ENCODE measurements at regions not wholly inside any gene's neighbourhood (a gene's known extent, or its start where the extent isn't known, plus 50 kb on each side); places are given as distances from the start of the nearest gene placed in this dataset.

DNA sequence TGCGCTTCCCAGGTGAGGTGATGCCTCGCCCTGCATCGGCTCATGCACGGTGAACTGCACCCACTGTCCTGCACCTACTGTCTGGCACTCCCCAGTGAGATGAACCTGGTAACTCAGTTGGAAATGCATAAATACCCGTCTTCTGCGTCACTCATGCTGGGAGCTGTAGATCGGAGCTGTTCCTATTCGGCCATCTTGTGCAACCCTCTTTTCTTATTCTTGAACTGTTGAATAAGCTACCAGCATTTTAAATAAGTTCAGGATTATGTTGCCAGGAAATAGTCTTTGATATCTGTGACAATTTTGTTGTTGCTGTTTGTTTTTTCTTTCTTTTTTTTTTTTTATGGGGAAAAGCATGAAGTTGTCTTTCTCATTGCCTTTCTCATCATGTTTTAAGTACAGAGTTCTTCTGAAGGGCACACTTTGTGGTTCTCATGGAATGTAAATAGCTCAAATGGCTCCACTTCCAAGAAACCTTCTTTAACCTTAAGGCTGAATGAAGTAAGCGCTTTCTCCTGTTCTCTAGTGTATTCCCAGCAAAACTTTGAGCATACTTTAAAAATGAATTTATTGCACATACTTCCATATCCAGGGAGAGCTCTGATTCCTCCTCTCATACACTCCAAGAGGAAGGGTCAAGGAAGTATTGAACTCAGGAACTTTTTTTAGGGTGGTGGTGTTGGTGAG lies 468.0 kb upstream of the TBL1XR1 start:
- H3K4me3 ChIP-seq (ENCODE audit: low read length), result no peak overlapping the region
- no peak for TF ChIP-seq EZH2 (IDR thresholded peaks at IDR 0.05; ENCODE audit: borderline replicate concordance, insufficient read depth, low read length, poor library complexity, severe bottlenecking)
- no peak for TF ChIP-seq POLR2AphosphoS5 (IDR thresholded peaks at IDR 0.05)
- TF ChIP-seq RAD21 (conservative IDR thresholded peaks at IDR 0.05), result no peak
- TF ChIP-seq, protein P1, sequence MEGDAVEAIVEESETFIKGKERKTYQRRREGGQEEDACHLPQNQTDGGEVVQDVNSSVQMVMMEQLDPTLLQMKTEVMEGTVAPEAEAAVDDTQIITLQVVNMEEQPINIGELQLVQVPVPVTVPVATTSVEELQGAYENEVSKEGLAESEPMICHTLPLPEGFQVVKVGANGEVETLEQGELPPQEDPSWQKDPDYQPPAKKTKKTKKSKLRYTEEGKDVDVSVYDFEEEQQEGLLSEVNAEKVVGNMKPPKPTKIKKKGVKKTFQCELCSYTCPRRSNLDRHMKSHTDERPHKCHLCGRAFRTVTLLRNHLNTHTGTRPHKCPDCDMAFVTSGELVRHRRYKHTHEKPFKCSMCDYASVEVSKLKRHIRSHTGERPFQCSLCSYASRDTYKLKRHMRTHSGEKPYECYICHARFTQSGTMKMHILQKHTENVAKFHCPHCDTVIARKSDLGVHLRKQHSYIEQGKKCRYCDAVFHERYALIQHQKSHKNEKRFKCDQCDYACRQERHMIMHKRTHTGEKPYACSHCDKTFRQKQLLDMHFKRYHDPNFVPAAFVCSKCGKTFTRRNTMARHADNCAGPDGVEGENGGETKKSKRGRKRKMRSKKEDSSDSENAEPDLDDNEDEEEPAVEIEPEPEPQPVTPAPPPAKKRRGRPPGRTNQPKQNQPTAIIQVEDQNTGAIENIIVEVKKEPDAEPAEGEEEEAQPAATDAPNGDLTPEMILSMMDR (IDR thresholded peaks at IDR 0.05; ENCODE audit: poor library complexity, severe bottlenecking), result no peak
- TF ChIP-seq MXI1 (conservative IDR thresholded peaks at IDR 0.05; ENCODE audit: poor library complexity, severe bottlenecking), result no peak
- TF ChIP-seq TAF1 (IDR thresholded peaks at IDR 0.05; ENCODE audit: low read depth), result no peak
- TF ChIP-seq, protein P2, sequence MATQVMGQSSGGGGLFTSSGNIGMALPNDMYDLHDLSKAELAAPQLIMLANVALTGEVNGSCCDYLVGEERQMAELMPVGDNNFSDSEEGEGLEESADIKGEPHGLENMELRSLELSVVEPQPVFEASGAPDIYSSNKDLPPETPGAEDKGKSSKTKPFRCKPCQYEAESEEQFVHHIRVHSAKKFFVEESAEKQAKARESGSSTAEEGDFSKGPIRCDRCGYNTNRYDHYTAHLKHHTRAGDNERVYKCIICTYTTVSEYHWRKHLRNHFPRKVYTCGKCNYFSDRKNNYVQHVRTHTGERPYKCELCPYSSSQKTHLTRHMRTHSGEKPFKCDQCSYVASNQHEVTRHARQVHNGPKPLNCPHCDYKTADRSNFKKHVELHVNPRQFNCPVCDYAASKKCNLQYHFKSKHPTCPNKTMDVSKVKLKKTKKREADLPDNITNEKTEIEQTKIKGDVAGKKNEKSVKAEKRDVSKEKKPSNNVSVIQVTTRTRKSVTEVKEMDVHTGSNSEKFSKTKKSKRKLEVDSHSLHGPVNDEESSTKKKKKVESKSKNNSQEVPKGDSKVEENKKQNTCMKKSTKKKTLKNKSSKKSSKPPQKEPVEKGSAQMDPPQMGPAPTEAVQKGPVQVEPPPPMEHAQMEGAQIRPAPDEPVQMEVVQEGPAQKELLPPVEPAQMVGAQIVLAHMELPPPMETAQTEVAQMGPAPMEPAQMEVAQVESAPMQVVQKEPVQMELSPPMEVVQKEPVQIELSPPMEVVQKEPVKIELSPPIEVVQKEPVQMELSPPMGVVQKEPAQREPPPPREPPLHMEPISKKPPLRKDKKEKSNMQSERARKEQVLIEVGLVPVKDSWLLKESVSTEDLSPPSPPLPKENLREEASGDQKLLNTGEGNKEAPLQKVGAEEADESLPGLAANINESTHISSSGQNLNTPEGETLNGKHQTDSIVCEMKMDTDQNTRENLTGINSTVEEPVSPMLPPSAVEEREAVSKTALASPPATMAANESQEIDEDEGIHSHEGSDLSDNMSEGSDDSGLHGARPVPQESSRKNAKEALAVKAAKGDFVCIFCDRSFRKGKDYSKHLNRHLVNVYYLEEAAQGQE (IDR thresholded peaks at IDR 0.05; ENCODE audit: borderline replicate concordance), result no peak
- TF ChIP-seq EP300 (conservative IDR thresholded peaks at IDR 0.05; ENCODE audit: poor library complexity, severe bottlenecking), result no peak
- no peak for TF ChIP-seq SMC3 (conservative IDR thresholded peaks at IDR 0.05; ENCODE audit: poor library complexity)
- no peaks in the 10 kb centered on the region for H3K27me3 ChIP-seq (ENCODE audit: insufficient read depth, low read depth, low read length)
- H4K20me1 ChIP-seq (ENCODE audit: insufficient read depth), result no peaks in the 10 kb centered on the region
- no peaks in the 10 kb centered on the region for H3K9me2 ChIP-seq (ENCODE audit: insufficient read depth, low read length)
- H3K79me2 ChIP-seq (replicated peaks; ENCODE audit: insufficient read depth, low read length), result no peaks in the 10 kb centered on the region
- no peaks in the 10 kb centered on the region for H3K36me3 ChIP-seq (ENCODE audit: insufficient read depth, low read length)
- no peaks in the 10 kb centered on the region for H3K9me3 ChIP-seq (ENCODE audit: low read length)
- H3K9ac ChIP-seq (ENCODE audit: low read length), result no peak overlapping the region
- H3K4me2 ChIP-seq (ENCODE audit: low read length), result no peak overlapping the region
- H3K27ac ChIP-seq (ENCODE audit: low read length), result no peak overlapping the region
- H3F3A ChIP-seq (ENCODE audit: insufficient read depth, low read length, poor library complexity, severe bottlenecking), result no peaks in the 10 kb centered on the region
- H2AFZ ChIP-seq (ENCODE audit: low read depth, low read length), result no peak overlapping the region

GRCh38 chr3:177672252-177672911 lies 475.1 kb upstream of the TBL1XR1 start:
- no peaks in the 10 kb centered on the region for H4K20me1 ChIP-seq (ENCODE audit: insufficient read depth)
- no peaks in the 10 kb centered on the region for H3K79me2 ChIP-seq (replicated peaks; ENCODE audit: insufficient read depth, low read length)
- H3K9me2 ChIP-seq (ENCODE audit: insufficient read depth, low read length), result no peaks in the 10 kb centered on the region
- no peak overlapping the region for H2AFZ ChIP-seq (ENCODE audit: low read depth, low read length)
- H3F3A ChIP-seq (ENCODE audit: insufficient read depth, low read length, poor library complexity, severe bottlenecking), result peaks cover 6% of the 10 kb centered on the region
- TF ChIP-seq MXI1 (conservative IDR thresholded peaks at IDR 0.05; ENCODE audit: poor library complexity, severe bottlenecking), result no peak
- TF ChIP-seq, protein P1 (IDR thresholded peaks at IDR 0.05; ENCODE audit: poor library complexity, severe bottlenecking), result no peak
- TF ChIP-seq, protein P2 (IDR thresholded peaks at IDR 0.05; ENCODE audit: borderline replicate concordance), result no peak
- no peaks in the 10 kb centered on the region for H3K36me3 ChIP-seq (ENCODE audit: insufficient read depth, low read length)
- no peaks in the 10 kb centered on the region for H3K9me3 ChIP-seq (ENCODE audit: low read length)
- H3K4me3 ChIP-seq (ENCODE audit: low read length), result no peak overlapping the region
- no peak overlapping the region for H3K27ac ChIP-seq (ENCODE audit: low read length)
- no peaks in the 10 kb centered on the region for H3K27me3 ChIP-seq (ENCODE audit: insufficient read depth, low read depth, low read length)
- no peak overlapping the region for H3K9ac ChIP-seq (ENCODE audit: low read length)
- no peak overlapping the region for H3K4me2 ChIP-seq (ENCODE audit: low read length)

All from neural cell (in vitro differentiated cells).